GM12878 (cell line): ENCODE measurements at regions not wholly inside any gene's neighbourhood (a gene's known extent, or its start where the extent isn't known, plus 50 kb on each side); places are given as distances from the start of the nearest gene placed in this dataset.

Experiments used
- ATAC-seq: fragments of 200-7000 bp; cut with Tn5 transposase; 3 replicates; pipeline ENCODE4 v1.9.1; 2020; ENCODE audit warnings: mild to moderate bottlenecking, moderate library complexity
- BruUV-seq: library from RNA; stranded (reverse); fragments of 400-500 nt; replicated peaks from 2 replicates; lab custom pipeline; 2021; lab: Mats Ljungman, UMichigan
- CTCF ChIA-PET: fragments of 300-600 bp; sonication (Branson Sonifier 250); formaldehyde crosslinking; extraction: SDS; loops from one replicate; lab custom pipeline; 2021; ENCODE audit warnings: inconsistent platforms; lab: Yijun Ruan, JAX
- POLR2A ChIA-PET: fragments of 350-600 bp; formaldehyde crosslinking; extraction: SDS; loops from one replicate; lab custom pipeline; 2021; ENCODE audit warnings: inconsistent platforms; lab: Charles Lee
- RAD21 ChIA-PET: fragments of 300-600 bp; sonication (Branson Sonifier 250); formaldehyde crosslinking; loops from one replicate; lab custom pipeline; 2023; ENCODE audit warnings: antibody characterized with exemption; ENCODE audit not compliant: unreplicated experiment; lab: Charles Lee
- SMC1A ChIA-PET: fragments of 300-600 bp; sonication (Branson Sonifier 250); formaldehyde crosslinking; loops from one replicate; lab custom pipeline; 2023; ENCODE audit not compliant: unreplicated experiment, uncharacterized antibody; lab: Charles Lee
- DNase-seq: peaks from one replicate; pipeline ENCODE4 v3.0.0-alpha.2; 2011; ENCODE audit warnings: low read depth, low spot score
- FAIRE-seq: peaks from 3 replicates; lab custom pipeline; 2011; peaks lifted over from hg19 to GRCh38; lab: Jason Lieb, UNC
- H2AFZ ChIP-seq: 2 replicates; pipeline ENCODE4 v1.6.0; 2011; ENCODE audit warnings: low read depth, low read length, control low read depth; ENCODE audit not compliant: control insufficient read depth
- H3K27ac ChIP-seq: 2 replicates; pipeline ENCODE4 v1.5.1; 2011; ENCODE audit warnings: control low read depth; ENCODE audit not compliant: control insufficient read depth, insufficient read depth
- H3K27me3 ChIP-seq, 2 experiments: replicated peaks in 1 of 2; 2 replicates each; pipeline versions ENCODE4 v1.6.0 to v1.6.1; 2011; ENCODE audit warnings: low read length in 1 of 2; ENCODE audit not compliant: control insufficient read depth in 2 of 2, insufficient read depth in 2 of 2
- H3K36me3 ChIP-seq, 2 experiments: 2 replicates each; pipeline ENCODE4 v1.5.1; 2011; ENCODE audit warnings: low read length in 1 of 2; ENCODE audit not compliant: control insufficient read depth in 2 of 2, insufficient read depth in 2 of 2
- H3K4me1 ChIP-seq: 2 replicates; pipeline ENCODE4 v1.6.1; 2011; ENCODE audit warnings: mild to moderate bottlenecking, low read length, moderate library complexity, mixed read lengths; ENCODE audit not compliant: control insufficient read depth, insufficient read depth
- H3K4me2 ChIP-seq: 2 replicates; pipeline ENCODE4 v1.6.0; 2011; ENCODE audit warnings: control low read depth; ENCODE audit not compliant: control insufficient read depth, insufficient read depth
- H3K4me3 ChIP-seq: fragments of 200-600 bp; sonication (generic); 2 replicates; pipeline ENCODE4 v1.5.1; 2016
- H3K79me2 ChIP-seq: 2 replicates; pipeline ENCODE4 v1.6.0; 2011; ENCODE audit warnings: low read length; ENCODE audit not compliant: control insufficient read depth, insufficient read depth
- H3K9ac ChIP-seq: 2 replicates; pipeline ENCODE4 v1.8.0; 2011; ENCODE audit warnings: low read length, control low read depth, mixed read lengths; ENCODE audit not compliant: control insufficient read depth, insufficient read depth
- H3K9me3 ChIP-seq: replicated peaks from 3 replicates; pipeline ENCODE4 v1.5.1; 2011; ENCODE audit warnings: mild to moderate bottlenecking, low read length; ENCODE audit not compliant: control insufficient read depth, insufficient read depth
- H4K20me1 ChIP-seq: 2 replicates; pipeline ENCODE4 v1.6.0; 2011; ENCODE audit not compliant: control insufficient read depth, insufficient read depth
- ATF7 ChIP-seq: fragments of 450-650 bp; IDR thresholded peaks from 2 replicates; pipeline ENCODE4 v1.6.1; 2016; ENCODE audit warnings: low read depth, mild to moderate bottlenecking
- BMI1 ChIP-seq: fragments of 450-650 bp; IDR thresholded peaks from 2 replicates; pipeline ENCODE4 v1.6.1; 2016; ENCODE audit warnings: mild to moderate bottlenecking, moderate library complexity, borderline replicate concordance
- MYB ChIP-seq: fragments of 150-350 bp; IDR thresholded peaks from 2 replicates; pipeline ENCODE4 v1.6.1; 2014; ENCODE audit warnings: mild to moderate bottlenecking, low read depth, low read length, borderline replicate concordance
- NR2C2 ChIP-seq: IDR thresholded peaks from 2 replicates; pipeline ENCODE4 v1.6.1; 2011; ENCODE audit warnings: borderline replicate concordance, low read depth; ENCODE audit not compliant: control insufficient read depth, insufficient read length
- PBX3 ChIP-seq: IDR thresholded peaks from 2 replicates; pipeline ENCODE4 v1.6.1; 2011; ENCODE audit warnings: mild to moderate bottlenecking, low read depth, low read length, moderate library complexity; ENCODE audit not compliant: insufficient replicate concordance
- RBBP5 ChIP-seq: fragments of 200-600 bp; sonication (generic); conservative IDR thresholded peaks from 2 replicates; pipeline ENCODE4 v1.6.1; 2016
- YBX1 ChIP-seq: fragments of 450-650 bp; IDR thresholded peaks from 2 replicates; pipeline ENCODE4 v1.6.1; 2016; ENCODE audit warnings: antibody characterized with exemption
- ZNF207 ChIP-seq: fragments of 450-650 bp; IDR thresholded peaks from 2 replicates; pipeline ENCODE4 v1.6.1; 2014; ENCODE audit warnings: antibody characterized with exemption, mild to moderate bottlenecking, borderline replicate concordance
- ZNF622 ChIP-seq: fragments of 450-650 bp; IDR thresholded peaks from 2 replicates; pipeline ENCODE4 v1.6.1; 2017; ENCODE audit warnings: mild to moderate bottlenecking, inconsistent platforms
- WGBS: methylation state at CpG from one replicate; pipeline ENCODE4 v1.1.6; 2016; ENCODE audit warnings: low lambda C conversion rate; ENCODE audit not compliant: insufficient replicate concordance, insufficient coverage; ENCODE audit errors: missing lambda C conversion rate; 5-methylcytosine and 5-hydroxymethylcytosine counted together
- in situ Hi-C: fragments of 300-500 bp; cut with MboI; formaldehyde crosslinking; loops from 9 replicates; pipeline ENCODE4 v1.14.3; 2018; ENCODE audit warnings: mixed read lengths
- intact Hi-C: fragments of 100-400 bp; cut with micrococcal nuclease; formaldehyde crosslinking; loops from one replicate; pipeline ENCODE4 v1.14.2; 2022; ENCODE audit not compliant: unreplicated experiment
- TF ChIP-seq, protein P1 (sequence below): IDR thresholded peaks from 2 replicates; pipeline ENCODE4 v1.6.1; 2012; ENCODE audit warnings: mild to moderate bottlenecking, low read depth, low read length

DNA sequence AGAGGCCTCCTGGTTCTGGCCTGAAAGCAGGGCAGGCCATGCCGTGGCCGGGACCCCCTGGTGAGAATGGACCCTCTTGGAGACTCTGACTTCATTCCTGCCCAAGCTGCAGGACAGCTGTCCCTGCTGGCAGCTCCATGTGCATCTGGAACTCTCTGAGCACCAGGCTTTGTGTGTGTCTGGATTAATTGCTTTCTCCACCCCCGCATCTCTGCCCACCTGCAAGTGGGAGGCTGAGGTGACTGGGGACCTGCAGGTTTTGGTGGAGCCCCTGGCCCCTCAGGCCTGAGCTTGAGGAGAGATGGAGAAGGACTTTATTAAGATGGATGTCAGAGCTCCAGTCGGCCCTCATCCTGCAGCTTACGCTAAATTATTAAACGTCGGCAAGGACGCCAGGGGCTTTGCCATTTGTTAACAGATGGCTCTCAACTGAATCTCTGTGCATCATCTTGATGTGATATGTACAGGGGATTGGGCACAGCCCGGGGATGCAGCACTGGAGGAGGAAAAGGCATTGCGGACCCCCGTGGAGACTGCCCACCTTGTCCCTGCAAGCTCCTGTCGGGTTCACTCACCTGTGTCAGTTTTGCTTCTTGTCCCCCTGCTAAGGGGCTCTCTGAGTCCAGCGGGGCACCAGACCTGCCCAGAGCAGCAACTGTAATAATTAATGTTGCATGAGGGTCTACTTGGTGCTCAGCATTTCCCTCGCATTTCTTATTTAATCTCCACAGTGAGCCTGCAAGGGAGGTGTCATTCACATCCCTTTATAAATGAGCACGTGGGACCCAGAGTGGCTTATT is 154.1 kb upstream of the RPL38 start:
- H3K4me3 ChIP-seq = no peak overlapping the region
- H3K27me3 ChIP-seq = peaks cover 3 to 10% of the 10 kb centered on the region in 2 experiments; a peak in 3 of 4 replicates
- in situ Hi-C loops = no loop called here
- BruUV-seq = no TSS peak
- no peak overlapping the region for H3K4me2 ChIP-seq
- H3K36me3 ChIP-seq = no peaks in the 10 kb centered on the region
- H3K9me3 ChIP-seq = no peaks in the 10 kb centered on the region
- H3K27ac ChIP-seq = no peak overlapping the region
- H2AFZ ChIP-seq = no peak overlapping the region
- no peak for TF ChIP-seq MYB
- ChIA-PET CTCF (interaction anchor here (0.9 kb wide), 1 partner anchor 41 kb away, joined by 3 read pairs; no protein-coding TSS in a partner anchor), SMC1A (no interaction called here), RAD21 (no interaction called here), POLR2A (no interaction called here)
- ATAC-seq (no peak), DNase-seq (no peak), FAIRE-seq (no peak)
- no peak overlapping the region for H3K9ac ChIP-seq
- intact Hi-C loops = no loop called here
- H3K79me2 ChIP-seq = no peaks in the 10 kb centered on the region
- no peaks in the 10 kb centered on the region for H4K20me1 ChIP-seq
- WGBS = 44% methylated on average over 15 of the region's 15 CpGs
- no peaks in the 10 kb centered on the region for H3K4me1 ChIP-seq

GRCh38 chr17:74049967-74050458 is 153.5 kb upstream of the RPL38 start:
- ATAC-seq (no peak), FAIRE-seq (no peak), DNase-seq (no peak)
- ChIA-PET POLR2A (no interaction called here), SMC1A (no interaction called here), RAD21 (no interaction called here), CTCF (no interaction called here)
- TF ChIP-seq, protein P1, sequence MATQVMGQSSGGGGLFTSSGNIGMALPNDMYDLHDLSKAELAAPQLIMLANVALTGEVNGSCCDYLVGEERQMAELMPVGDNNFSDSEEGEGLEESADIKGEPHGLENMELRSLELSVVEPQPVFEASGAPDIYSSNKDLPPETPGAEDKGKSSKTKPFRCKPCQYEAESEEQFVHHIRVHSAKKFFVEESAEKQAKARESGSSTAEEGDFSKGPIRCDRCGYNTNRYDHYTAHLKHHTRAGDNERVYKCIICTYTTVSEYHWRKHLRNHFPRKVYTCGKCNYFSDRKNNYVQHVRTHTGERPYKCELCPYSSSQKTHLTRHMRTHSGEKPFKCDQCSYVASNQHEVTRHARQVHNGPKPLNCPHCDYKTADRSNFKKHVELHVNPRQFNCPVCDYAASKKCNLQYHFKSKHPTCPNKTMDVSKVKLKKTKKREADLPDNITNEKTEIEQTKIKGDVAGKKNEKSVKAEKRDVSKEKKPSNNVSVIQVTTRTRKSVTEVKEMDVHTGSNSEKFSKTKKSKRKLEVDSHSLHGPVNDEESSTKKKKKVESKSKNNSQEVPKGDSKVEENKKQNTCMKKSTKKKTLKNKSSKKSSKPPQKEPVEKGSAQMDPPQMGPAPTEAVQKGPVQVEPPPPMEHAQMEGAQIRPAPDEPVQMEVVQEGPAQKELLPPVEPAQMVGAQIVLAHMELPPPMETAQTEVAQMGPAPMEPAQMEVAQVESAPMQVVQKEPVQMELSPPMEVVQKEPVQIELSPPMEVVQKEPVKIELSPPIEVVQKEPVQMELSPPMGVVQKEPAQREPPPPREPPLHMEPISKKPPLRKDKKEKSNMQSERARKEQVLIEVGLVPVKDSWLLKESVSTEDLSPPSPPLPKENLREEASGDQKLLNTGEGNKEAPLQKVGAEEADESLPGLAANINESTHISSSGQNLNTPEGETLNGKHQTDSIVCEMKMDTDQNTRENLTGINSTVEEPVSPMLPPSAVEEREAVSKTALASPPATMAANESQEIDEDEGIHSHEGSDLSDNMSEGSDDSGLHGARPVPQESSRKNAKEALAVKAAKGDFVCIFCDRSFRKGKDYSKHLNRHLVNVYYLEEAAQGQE = no peak
- TF ChIP-seq ZNF622 (no peak), ATF7 (no peak), RBBP5 (no peak), YBX1 (no peak), PBX3 (no peak), ZNF207 (no peak), NR2C2 (no peak), BMI1 (no peak)
- no peaks in the 10 kb centered on the region for H4K20me1 ChIP-seq
- peaks cover 3 to 10% of the 10 kb centered on the region in 2 experiments; a peak in 3 of 4 replicates for H3K27me3 ChIP-seq
- no peaks in the 10 kb centered on the region for H3K4me1 ChIP-seq
- H3K79me2 ChIP-seq = no peaks in the 10 kb centered on the region
- H2AFZ ChIP-seq = no peak overlapping the region
- no peak overlapping the region for H3K9ac ChIP-seq
- BruUV-seq = no TSS peak
- no peak overlapping the region for H3K4me3 ChIP-seq
- no peaks in the 10 kb centered on the region for H3K36me3 ChIP-seq
- intact Hi-C loops = no loop called here
- H3K4me2 ChIP-seq = no peak overlapping the region
- H3K9me3 ChIP-seq = no peaks in the 10 kb centered on the region
- in situ Hi-C loops = no loop called here
- H3K27ac ChIP-seq = no peak overlapping the region
- 11% methylated on average over 10 of the region's 10 CpGs for WGBS
